ENCODE measurements at regions not wholly inside any gene's neighbourhood (a gene's known extent, or its start where the extent isn't known, plus 50 kb on each side); places are given as distances from the start of the nearest gene placed in this dataset.
"Not testable (repeated sequence)": the region's sequence is repeated elsewhere in the genome, so short reads cannot be mapped to it uniquely, and the experiment has no call there.

DNA sequence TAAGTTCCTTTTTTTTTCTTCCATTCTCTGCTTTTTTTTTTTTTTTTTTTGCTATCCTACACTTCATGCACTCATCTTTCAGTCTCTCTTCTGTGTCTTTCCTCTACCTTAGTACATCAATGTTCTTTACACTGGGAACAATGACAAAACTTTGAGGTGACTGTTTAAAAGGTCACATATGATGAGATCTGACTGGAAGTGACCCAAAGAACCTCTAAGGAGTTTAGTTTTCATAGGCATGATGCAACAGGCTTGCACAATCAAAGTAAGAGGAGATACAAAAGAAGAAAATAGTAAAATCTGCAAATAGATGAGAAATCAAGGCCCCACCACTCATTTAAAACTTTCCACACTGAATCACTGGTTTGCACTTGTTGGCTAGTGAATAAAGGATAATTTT lies 840.8 kb downstream of the TBC1D32 start:
- no peak for DNase-seq (ENCODE audit: low read depth)

DNA sequence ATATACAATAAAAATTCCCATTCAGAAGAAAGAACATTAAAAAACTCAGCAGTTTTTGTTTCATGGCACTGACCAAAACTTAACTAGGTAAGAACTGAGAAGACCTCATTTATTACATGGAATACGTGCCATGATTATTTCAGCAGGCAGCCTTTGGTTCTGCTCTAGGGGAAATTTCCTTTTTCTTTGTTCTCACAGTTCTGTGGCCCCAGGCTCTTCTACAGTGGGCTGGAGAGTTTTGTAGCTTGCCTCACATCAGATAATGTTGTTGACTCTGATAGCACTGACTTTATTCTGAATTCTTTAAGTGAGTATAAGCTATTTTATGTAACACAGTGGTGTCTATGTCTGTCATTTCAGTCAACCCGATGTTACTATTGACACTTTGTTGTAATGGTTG lies 844.3 kb downstream of the TBC1D32 start:
- no peak for DNase-seq (ENCODE audit: low read depth)

DNA sequence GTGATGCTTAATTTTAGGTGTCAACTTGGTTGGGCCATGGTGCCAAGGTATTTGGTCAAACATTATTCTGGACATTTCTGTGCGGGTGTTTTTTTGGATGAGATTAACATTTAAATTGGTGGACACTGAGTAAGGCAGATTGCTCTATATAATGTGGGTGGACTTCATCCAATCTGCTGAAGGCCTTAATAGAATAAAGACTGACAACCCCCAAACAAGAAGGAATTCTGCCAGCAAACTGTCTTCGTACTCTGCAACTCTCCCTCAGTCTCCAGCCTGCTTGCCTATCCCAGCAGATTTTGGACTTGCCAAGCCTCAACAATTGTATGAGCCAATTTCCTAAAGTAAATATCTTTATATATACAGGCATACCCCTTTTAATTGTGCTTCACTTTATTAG lies 850.1 kb downstream of the TBC1D32 start:
- DNase-seq (ENCODE audit: low read depth): no peak

DNA sequence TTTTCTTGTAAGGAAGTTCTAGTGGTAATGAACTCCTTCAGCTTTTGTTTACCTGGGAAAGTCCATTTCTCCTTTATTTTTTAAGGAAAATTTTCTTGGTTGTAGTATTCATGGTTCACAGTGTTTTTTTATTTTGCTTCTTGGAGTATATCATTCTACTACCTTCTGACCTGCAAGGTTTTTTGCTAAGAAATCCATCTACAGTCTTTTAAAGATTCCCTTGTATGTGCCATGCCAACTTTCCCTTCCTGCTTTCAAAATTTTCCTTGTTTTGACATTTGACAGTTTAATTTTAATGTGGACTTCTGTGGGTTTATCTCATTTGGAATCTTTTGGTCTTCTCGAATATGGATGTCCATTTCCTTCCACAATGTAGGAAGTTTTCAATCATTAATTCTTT lies 855.6 kb downstream of the TBC1D32 start:
- DNase-seq (ENCODE audit: low read depth): no peak

DNA sequence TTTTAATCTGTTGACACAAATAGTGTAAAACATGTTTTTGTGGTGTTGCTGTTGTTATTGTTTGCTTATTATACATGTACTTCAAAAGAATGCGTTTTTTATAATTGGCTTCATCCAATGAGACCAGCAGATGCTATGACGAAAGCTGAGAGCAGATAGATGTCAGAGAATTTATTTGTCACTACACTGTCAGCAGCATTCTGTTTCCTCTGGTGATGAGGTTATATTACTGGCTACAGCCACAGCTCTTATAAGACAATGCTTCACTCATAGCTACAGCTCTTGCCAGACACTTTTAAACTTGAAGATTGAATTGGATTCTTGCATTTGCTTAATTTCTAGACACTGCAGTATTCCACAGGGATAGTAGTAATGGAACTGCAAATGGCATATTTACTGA lies 860.5 kb downstream of the TBC1D32 start:
- no peak for DNase-seq (ENCODE audit: low read depth)

DNA sequence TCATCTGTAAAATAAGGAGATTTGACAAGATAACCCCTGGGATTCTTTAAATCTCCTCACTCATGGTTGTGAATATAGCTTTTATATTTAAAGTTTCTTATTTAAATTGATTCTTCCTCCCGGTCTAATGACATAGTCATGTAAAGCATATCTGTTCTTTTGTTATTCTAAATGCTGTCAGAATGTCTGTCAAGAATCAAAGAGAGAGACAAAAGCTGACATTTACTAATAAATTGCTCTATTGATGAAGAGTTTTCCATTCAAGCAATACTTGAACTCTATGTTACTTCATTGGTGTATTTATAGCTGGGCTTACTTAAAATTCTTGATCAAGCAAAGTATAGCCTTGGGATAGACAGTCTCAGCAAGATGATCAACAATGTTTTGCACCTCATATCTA lies 865.8 kb downstream of the TBC1D32 start:
- no peak for DNase-seq (ENCODE audit: low read depth)

DNA sequence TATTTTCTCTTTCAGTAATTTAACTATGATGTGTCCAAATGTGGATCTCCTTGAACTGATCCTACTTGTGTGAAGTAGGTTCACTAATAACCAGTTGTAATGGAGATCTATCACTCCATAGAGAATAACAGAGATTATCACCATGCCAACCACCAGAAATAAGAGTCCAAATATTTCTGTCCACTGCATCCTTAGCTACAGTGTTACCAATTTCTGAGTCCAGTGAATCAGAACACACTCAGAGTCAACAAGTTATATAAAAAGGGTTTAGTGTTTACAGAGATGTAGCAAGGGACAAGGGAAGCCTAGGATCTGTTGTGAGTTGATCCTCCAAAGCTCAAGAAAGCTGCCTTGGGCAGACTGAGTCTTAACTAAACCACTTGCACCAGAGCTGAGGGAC lies 882.8 kb downstream of the TBC1D32 start:
- DNase-seq (ENCODE audit: low read depth): no peak

DNA sequence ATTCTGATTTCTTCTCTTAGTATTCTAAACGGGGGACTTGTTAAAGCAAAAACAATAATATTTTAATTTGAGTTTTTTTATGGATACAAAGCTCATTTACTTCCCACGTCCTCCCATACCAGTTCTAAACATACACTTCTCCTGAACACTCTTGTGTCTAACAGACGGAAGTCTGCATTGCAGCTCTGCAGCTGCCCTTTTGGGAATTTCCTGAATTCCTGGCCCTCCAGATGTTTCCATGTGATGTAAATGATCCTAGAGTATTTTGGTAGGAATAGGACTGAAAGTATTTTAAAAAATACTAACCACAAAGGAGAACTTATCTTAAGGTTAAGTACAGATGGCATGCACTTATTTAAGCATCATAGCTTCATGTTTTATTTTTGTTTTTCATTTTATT lies 886.7 kb downstream of the TBC1D32 start:
- no peak for DNase-seq (ENCODE audit: low read depth)

DNA sequence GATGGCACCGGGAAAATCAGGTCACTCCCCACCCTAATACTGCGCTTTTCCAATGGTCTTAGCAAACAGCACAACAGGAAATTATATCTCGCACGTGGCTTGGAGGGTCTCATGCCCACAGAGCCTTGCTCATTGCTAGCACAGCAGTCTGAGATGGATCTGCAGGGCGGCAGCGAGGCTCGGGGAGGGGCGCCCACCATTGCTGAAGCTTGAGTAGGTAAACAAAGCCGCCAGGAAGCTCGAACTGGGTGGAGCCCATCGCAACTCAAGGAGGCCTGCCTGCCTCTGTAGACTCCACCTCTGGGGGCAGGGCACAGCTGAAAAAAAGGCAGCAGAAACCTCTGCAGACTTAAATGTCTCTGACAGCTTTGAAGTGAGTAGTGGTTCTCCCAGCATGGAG lies 901.4 kb downstream of the TBC1D32 start:
- DNase-seq (ENCODE audit: low read depth): not testable (repeated sequence)

DNA sequence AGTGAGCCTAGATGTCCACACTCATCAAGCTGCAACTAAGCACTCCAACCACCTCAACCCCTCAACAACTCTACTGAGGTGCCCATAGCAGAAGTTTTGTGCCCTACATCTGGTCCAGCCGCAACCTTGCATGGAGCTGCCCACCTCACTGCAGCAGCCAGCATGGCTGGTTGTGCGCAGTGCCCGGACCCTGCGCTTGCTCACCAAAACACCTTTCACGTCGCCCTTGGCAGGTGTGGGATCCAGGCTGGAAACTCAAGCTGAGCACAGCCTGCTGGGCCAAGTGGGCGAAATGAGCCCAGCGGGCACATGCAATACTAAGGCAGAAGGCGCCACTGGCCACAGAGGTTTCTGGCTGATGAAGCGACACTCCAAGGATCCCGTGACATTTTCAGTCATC lies 902.4 kb downstream of the TBC1D32 start:
- DNase-seq (ENCODE audit: low read depth): no peak

DNA sequence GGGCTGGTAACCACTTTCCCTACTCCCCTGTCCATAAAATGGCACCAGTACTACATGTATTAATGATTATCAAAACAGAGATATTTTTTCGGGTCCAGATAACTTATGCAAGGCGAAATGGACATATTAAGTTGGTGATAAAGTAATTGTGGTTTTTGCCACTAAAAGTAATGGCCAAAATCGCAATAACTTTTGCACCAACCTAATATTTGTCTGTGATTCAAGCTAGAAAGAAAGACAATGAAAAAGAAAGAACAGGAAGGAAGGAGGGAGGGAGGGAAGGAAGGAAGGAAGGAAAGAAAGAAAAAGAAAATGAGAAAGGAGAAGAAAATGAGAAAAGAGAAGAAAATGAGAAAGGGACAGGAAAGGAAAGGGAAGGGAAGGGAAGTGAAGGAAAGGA lies 922.9 kb downstream of the TBC1D32 start:
- DNase-seq (ENCODE audit: low read depth): no peak

DNA sequence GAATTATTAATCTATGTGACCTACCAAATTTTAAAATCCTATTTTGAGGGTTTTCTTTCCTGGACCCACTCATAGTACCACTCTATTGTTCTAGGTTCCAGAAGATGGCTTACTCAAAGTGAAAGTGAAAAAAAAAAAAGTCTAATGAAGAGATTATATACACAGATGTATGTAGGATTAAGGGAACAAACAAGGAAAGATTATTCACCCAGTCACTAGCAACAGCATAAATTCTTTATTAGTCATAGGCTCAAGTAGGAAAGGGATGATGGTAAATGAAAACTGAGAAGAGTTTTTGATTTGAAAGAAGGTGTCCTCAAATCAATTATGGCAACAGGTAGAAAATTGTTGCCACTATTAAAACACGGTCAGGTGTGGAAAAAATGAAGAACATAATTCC lies 923.7 kb downstream of the TBC1D32 start:
- no peak for DNase-seq (ENCODE audit: low read depth)

DNA sequence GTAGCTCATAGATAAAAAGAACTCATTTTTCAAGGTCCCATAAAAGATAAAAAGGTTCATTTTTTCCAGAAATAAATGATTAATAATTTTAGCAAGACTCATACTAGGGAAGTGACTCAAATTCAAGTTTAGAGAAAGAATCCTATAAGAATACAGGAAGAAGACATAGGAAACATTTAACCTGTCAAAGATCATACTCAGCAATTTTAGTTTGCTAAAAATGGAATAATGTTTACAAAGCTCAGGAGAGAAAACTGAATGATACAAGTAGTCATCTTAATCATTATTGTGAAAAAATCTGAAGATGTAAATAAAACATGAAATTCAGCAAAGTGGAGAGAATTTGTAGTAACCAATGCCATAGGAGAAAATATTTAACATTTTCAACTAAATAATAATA lies 926.6 kb downstream of the TBC1D32 start:
- no peak for DNase-seq (ENCODE audit: low read depth)

DNA sequence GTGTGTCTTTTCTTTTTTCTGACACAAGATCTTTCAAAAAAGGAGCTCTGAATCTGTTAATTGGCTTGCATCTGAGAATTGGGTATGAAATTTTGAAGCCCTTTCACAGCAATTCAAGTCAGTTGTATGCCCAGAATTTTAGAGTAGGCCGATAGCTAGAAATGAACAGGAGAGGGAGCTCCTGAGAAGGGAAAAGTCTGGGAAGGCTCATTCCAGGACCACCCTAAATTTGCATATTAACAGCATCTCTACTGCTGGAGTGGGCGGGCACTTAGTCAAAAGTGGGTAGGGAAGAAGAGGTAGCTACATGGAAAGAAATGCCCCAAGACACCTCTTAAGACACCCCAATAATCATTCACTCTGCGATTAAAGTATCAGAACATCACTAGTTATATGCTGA lies 928.3 kb downstream of the TBC1D32 start:
- no peak for DNase-seq (ENCODE audit: low read depth)

DNA sequence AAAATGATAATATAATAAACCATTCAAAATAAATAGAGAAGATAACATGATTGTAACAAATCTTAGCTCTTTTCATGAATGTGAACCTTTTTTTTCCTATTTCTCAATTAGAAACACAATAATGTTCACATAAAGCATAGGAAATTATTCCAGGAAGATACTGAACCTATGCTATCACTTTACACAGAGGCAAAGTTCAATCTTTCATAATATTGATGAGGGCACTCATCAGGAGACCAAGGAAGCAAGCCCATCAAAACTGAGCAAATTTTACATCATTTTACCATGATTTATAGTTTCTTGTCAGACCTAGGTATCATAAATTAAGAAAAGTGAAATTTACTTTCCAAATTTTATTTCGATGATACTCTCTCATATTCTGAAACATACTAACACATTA lies 938.5 kb downstream of the TBC1D32 start:
- no peak for DNase-seq (ENCODE audit: low read depth)

DNA sequence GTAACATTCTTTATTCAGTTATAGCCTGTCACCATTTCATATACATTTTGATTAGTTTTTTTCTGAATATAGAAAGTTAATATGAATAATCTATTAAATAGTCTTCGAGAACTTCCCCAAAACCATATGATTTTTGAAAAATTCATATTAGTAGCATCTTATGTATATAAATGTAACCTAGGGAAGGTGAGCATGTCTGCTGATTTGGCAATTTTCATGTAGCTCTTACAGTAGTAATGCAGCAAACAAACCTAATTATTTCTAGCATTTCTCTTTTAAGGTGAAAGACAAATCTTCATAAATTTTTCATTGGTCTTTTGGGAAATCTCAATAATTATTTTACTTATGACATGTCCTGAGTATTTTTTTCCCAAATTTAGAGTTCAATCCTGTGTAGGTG lies 939.0 kb downstream of the TBC1D32 start:
- no peak for DNase-seq (ENCODE audit: low read depth)

DNA sequence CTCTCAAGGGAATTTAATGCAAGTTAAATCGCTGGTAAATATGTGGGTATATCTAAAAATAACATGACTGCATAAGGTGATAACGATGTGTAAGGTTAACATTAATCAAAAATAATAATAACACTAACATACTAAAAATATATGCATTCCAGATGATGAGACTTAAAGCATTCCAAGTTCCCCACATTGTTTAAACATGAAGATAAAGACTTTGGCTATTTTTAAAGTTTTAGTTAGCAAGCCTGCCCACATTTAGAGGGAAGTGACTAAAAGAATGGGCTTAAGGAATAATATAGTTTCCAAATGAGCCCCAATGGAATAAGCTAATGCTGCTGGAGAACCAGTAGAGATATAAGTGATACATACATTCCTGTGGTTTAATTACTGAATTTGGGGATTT lies 941.3 kb downstream of the TBC1D32 start:
- no peak for DNase-seq (ENCODE audit: low read depth)

DNA sequence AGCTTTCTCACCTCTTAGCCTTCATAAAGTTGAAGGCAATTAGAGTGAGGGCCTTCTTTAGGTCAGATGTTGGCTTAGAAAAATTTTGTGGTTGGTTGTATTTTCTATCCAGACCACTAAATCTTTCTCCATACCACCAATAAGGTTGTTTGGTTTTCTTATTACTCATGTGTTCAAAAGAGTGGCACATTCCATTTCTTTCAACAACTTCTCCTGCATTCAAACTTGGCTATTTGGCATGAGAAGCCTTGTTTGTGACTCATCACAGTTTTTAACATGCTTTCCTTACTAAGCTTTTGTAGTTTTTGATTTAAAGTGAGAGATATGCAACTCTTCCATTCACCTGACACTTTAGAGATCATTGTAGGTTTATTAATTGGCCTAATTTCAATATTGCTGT lies 949.6 kb downstream of the TBC1D32 start:
- DNase-seq (ENCODE audit: low read depth): no peak

DNA sequence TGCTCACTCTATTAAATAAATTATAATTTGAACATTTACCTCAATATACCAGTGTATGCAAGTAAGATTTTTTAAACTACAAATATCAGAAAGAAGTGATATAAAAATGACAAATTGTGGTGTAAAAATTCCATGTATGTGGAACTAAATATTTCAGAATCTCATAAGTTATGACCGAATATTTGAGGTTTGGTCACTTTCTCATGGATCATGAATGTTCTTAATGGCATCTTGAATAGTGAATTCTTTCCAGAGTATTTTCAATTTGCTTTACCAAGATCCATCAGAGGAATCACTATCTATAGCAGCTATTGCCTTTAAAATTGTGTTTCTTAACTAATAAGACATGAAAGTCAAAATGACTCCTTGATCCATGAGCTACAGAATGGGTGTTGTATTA lies 950.6 kb downstream of the TBC1D32 start:
- DNase-seq (ENCODE audit: low read depth): no peak

DNA sequence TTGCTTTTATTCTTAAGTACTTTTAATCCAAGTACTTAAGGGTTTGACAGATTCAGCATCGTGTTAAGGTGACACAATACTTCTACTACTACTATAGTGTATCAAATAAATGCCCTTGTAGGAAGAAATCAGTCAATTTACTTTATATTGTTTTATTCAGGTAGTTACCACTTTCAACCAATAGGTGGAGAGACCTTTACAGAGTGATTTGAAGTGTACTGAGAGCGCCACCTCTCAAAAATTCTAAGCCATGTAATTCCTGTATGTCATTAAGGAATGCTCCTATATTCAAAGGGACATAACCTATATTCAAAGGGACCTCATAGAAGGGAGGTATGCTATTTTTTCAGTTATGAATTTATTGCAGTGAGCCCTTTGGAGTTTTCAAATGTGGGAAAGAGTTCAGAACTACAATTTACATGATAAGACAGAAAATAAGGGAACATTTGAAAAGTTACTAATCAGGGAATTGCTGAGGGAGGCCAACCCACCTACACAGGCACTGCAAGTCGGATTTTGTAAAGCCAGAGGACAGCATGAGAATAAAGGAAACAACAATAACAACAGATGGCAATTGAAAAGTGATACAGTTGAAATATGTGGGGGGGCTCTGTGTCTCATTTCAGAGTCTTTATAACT lies 955.6 kb downstream of the TBC1D32 start:
- DNase-seq (ENCODE audit: low read depth): no peak

DNA sequence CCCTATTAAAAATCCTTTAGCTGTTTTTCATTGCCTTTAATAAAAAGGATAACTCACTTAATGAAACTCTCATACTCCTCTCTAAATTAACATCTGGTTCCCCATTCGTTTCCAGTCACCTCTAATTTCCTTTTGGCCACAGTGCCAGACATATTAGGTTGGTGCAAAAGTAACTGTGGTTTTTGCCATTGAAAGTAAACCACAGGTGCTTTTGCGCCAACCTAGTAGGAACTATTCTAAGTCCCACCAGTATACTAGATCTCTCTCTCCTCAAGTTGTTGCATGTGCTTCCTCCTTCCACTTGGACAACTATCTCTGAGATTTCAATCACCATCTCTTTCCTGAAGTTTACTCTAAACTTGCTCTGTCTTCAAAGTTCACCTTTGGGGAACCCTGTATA lies 961.1 kb downstream of the TBC1D32 start:
- DNase-seq (ENCODE audit: low read depth): no peak

DNA sequence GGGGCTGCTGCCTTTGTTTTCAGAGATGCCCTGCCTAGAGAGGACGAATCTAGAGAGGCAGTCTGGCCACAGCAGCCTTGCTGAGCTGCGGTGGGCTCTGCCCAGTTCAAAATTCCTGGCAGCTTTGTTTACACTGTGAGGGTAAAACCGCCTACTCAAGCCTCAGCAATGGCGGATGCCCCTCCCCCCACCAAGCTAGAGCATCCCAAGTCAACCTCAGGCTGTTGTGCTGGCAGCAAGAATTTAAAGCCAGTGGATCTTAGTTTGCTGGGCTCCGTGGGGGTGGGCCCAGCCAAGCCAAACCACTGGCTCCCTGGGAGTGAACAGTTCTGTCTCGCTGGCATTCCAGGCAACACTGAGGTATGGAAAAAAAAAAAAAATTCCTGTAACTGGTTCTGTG lies 970.9 kb downstream of the TBC1D32 start:
- DNase-seq (ENCODE audit: low read depth): no peak

DNA sequence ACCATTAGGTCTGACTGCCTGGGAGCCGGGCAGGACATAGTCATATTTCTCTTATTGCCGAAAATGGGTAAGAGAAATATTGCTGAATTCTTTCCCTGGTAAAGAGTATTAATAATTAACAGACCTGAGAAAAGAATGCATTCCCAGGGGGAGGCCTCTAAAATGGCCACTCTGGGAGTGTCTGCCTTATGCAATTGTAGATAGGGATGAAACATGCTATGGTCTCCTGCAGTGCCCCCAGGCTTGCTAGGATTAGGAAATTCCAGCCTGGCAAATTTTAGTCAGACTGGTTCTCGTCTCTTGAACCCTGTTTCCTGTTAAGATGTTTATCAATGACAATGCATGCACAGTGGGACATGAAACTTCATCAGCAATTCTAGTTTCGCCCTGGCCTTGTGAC lies 975.7 kb downstream of the TBC1D32 start:
- DNase-seq (ENCODE audit: low read depth): not testable (repeated sequence)

DNA sequence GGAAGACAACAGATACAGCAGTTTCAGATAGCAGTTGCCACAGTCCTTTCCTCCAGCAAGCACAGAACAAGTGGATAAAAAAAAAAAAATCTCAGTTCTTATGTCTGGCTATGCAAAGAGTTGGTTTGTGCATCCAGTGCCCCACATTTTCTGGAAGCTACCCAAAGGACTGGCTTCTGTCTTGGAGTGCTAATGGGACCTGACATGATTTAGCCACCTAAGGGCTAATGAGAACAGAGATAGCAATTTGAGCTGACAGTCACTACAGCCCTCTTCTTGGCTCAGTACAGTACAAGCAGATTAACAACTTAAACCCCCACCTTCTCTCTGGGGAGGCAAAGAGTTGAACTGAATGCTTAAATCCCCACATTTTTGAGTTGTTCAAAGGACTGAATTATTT lies 976.8 kb downstream of the TBC1D32 start:
- no peak for DNase-seq (ENCODE audit: low read depth)

DNA sequence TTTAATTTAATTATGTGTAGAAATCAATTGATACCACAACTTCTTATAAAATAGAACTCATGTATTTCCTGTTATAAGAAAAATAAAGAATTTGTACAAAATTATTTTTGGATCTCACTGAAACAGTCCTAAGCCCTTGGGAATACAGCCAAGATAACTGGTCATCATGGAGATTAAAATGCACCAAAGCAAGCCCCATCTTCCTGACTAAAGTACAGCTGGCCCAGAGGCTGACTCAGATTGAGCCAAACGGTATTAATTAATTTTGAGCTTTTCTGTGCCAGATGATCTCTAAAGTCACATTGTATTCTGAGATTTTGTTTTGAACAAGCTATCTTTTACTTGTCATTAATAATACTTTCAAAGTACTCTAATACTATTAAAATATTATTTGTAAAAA lies 978.5 kb downstream of the TBC1D32 start:
- no peak for DNase-seq (ENCODE audit: low read depth)

Measured in activated T-cell treated with anti-CD3 and anti-CD28 coated beads for 48 hours (primary cell).